ENCODE measurements at regions not wholly inside any gene's neighbourhood (a gene's known extent, or its start where the extent isn't known, plus 50 kb on each side); places are given as distances from the start of the nearest gene placed in this dataset.

DNA sequence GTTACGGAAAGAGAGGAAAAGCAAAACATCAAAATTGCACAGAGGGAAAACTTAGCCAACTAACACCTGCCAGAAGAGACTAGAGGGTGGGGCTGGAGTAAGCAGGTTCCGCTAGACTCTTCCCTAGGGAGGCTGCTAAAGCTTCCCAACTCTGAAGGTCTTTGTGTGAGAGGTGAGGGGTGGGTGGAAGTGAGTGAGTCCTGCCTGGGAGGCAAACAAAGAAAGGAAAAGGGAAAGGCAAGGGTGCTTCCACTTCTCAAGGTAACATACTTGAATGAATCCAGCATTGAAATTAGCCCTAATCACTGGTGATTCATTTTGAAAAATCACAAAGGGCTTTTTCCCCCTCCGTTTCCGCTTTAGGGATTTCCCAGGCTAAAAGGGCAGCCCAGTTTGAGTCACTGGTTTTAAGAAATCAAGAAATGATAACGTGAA is 220.5 kb upstream of the ADAMTS9 start:
- TF ChIP-seq, protein P1, sequence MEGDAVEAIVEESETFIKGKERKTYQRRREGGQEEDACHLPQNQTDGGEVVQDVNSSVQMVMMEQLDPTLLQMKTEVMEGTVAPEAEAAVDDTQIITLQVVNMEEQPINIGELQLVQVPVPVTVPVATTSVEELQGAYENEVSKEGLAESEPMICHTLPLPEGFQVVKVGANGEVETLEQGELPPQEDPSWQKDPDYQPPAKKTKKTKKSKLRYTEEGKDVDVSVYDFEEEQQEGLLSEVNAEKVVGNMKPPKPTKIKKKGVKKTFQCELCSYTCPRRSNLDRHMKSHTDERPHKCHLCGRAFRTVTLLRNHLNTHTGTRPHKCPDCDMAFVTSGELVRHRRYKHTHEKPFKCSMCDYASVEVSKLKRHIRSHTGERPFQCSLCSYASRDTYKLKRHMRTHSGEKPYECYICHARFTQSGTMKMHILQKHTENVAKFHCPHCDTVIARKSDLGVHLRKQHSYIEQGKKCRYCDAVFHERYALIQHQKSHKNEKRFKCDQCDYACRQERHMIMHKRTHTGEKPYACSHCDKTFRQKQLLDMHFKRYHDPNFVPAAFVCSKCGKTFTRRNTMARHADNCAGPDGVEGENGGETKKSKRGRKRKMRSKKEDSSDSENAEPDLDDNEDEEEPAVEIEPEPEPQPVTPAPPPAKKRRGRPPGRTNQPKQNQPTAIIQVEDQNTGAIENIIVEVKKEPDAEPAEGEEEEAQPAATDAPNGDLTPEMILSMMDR (IDR thresholded peaks at IDR 0.05) = no peak
- no peak for TF ChIP-seq ELF1 (IDR thresholded peaks at IDR 0.05)
